GM18868 (cell line): ENCODE measurements at regions not wholly inside any gene's neighbourhood (a gene's known extent, or its start where the extent isn't known, plus 50 kb on each side); places are given as distances from the start of the nearest gene placed in this dataset.

ENCODE experiments used
- ATAC-seq: cut with Tn5 transposase; IDR thresholded peaks from one replicate; pipeline ENCODE4 v1.9.1; 2021; ENCODE audit warnings: mild to moderate bottlenecking, moderate library complexity; ENCODE audit not compliant: unreplicated experiment

- no peak for ATAC-seq
These were observed 234.5 kb downstream of the PAX3 start for GRCh38 chr2:222064286-222064685.

GRCh38 chr2:222058819-222059445 is 239.9 kb downstream of the PAX3 start:
- ATAC-seq: no peak

DNA sequence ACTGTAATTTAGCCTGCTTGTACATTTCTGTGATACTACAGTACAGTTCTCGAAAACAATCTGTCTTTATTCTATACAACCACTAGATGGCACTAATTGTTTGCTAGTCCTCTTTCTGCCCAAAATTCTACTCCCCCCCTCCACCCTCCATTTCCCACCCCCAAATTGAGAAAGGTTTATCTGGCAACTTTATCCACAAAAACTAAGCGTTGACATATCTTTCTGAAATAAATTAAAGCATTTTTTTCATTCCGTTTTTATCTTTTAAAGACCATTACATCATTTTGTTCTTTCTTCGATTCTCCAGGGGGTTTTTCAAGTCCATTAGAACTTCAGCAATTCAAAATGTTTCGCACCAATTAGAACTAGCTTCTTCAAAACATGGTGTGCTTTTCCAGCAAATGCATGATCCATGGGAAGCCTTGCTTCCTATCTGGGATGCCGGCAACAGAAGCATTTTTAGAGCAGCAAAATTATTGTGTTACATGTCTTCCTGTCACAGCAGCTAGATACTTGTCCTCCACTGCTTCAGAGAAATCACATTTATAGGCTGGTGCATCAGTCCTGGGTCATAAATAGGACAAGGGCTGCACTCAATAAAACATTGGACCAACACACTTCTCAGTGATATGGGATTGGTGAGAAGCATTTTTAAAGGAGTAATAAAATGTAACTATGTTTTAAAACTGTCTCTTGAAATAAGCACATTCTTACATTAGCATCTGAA is 241.3 kb downstream of the PAX3 start:
- ATAC-seq: no peak

GRCh38 chr2:222055328-222055727 is 243.5 kb downstream of the PAX3 start:
- ATAC-seq: no peak

DNA sequence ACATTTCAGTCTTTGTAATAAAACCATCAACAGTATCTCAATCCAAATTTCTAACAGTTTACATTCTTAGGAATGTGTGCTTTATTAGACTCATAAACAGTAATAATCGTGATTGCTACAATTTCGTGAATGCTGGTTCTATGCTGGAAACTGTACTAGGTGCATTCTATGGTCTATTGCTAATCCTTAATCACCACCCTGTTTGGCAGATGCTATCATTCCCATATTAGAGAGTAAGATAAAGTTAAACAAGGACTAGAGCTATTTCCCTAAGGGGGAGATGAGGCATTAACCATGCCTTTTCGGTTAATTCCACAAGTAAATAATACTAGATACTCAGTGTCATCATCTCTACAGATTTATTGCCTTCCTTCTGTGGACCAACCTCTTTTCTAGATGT is 244.0 kb downstream of the PAX3 start:
- ATAC-seq: no peak

GRCh38 chr2:222052934-222053367 is 245.8 kb downstream of the PAX3 start:
- peak; percentile 83 for ATAC-seq

- ATAC-seq: no peak
These were observed 247.8 kb downstream of the PAX3 start for GRCh38 chr2:222050981-222051380.

DNA sequence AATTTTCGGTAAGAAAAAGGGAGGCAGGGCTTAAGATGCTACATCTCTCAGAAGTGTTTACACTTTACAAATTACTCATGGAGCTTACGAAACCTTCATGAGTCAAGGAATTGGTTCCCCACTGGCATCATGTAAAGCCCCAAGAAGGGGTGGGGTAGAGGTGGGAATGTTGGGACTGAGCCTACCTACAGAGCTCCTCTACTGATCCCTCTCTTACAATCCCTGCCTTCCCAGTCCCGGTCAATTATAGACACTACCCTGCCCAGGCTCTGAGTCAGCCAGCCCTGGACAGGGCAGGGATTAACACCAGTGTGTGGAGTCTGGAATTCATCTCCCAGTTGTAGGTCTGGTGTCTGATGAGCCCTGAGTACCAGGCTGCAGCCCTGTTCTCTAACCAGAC is 248.9 kb downstream of the PAX3 start:
- no peak for ATAC-seq

GRCh38 chr2:222043897-222044296 is 254.9 kb downstream of the PAX3 start:
- no peak for ATAC-seq

GRCh38 chr2:222042666-222043065 is 256.1 kb downstream of the PAX3 start:
- no peak for ATAC-seq

DNA sequence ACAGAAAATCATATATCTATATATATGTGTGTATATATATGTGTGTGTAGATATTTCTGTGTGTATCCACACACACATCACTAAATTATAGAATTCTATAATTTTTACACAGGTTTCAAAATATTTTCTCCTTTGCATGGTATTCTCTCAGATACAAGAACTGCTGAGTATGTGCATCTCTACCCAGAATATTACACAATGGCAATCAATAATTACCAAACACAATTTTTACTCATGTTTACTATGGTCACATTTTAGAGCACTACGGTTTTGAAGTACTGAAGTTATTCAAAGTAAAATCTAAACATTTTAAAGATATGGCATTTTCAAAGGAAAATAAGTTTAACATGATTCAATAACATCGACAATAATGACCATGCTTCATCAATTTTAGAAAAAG is 258.5 kb downstream of the PAX3 start:
- no peak for ATAC-seq

DNA sequence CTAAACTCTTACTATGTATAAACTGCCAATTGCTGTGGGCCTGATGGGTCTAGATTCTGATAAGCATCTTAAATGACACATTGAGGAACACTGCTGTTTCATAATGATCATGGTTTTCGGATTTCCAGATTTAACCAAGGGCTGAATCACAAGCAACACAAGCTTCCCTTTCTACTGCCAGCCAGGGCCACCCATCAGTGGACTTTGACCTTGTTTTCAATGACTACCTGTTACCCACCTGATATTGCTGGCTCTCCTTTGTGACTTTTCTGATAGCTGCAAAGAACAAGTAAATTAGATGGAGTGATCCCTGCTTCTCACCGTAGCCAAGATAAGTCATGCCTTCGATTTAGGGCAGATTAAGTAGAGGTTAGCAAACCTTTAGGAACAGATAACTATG is 259.0 kb downstream of the PAX3 start:
- ATAC-seq: no peak

- no peak for ATAC-seq
These were observed 260.6 kb downstream of the PAX3 start for GRCh38 chr2:222038067-222038802.

- ATAC-seq: no peak
These were observed 261.6 kb downstream of the PAX3 start for GRCh38 chr2:222037211-222037610.

- no peak for ATAC-seq
These were observed 264.7 kb downstream of the PAX3 start for GRCh38 chr2:222034058-222034457.

DNA sequence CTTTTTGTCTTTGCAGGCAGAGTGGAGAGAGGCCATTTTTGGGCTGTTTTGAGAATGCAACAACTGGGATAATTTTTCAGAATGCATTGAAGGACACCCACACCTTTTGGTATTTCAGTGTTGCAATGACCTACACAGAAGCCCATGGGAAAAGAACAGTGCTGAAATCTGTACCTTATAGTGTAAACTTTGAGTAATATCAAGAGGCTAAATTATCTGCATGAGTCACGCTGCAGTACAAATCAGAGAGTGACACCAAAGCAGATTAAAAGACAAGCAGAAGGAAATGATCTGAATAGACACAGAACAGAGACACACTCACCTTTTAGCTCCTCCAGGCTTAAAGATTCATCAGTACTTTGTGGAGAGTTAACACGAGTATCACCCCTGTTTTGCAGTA is 265.3 kb downstream of the PAX3 start:
- peak; percentile 59 for ATAC-seq

DNA sequence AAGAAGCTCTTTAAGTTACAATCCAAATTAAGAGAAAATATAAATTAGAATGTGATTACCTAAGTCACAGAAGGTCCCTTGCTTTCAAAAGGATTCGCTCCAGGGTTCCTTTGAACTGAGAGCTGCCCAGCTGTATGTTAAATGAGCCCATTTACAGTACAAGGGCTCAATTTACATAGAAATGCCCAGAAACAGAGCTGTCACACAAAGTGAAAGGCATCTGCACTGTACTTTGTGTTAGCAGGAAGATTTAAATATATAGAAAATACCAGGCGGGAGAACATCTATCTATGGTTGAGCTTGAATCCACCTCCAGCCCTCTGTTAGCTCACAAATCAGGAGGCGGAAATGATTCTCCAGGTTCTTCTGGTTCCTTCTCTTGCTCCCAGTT is 272.9 kb downstream of the PAX3 start:
- ATAC-seq: no peak

DNA sequence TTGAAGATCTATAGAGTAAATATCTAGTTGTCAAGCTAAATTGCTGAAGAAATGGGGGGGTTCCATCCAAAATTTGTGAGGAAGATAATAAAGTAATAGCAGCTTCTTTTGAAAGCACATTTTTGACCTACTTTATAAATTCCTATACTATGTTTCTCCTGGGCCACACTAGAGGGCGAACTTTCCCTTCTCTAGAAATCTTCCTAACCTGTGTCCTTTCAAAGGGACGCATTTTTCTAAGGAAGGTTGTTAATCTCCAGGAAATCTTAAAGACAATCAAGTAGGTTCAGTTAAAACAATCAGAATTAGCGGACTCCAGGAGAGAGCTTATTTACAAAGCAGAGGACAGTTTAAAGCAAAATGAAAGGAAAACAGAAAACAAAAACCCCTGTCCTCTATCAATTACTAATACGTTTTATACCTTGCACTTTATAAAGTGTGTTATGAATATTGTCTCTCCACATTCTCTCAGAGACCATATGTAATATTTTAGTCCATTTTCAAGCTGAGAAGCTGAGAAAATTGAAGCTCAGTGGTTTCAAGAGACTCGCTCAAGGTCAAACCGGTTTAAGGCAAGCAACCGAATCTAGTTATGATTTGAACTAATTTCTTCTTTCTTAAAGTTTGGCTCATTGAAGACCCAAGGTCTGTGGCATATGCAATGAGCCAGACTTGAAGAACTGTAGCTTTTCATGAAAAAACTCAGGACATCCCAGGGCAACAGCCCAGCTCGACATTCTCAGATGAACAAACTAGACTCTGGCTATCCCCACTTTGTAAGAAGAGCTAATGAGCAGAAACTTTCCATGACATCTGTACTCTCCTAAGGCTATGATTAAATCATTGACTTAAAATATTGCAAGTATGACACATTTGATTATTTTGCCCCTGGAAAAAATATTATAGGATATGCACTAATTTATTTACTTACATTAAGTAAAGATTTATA is 273.6 kb downstream of the PAX3 start:
- ATAC-seq: no peak

- ATAC-seq: no peak
These were observed 281.4 kb downstream of the PAX3 start for GRCh38 chr2:222017252-222017850.

GRCh38 chr2:222013889-222014288 is 284.9 kb downstream of the PAX3 start:
- no peak for ATAC-seq

GRCh38 chr2:222000326-222000725 is 298.5 kb downstream of the PAX3 start:
- ATAC-seq: no peak
